ENCODE measurements at regions not wholly inside any gene's neighbourhood (a gene's known extent, or its start where the extent isn't known, plus 50 kb on each side); places are given as distances from the start of the nearest gene placed in this dataset.

- no peak for DNase-seq (ENCODE audit: low spot score)
Measured at GRCh38 chr5:39800042-39800601, 375.3 kb upstream of the DAB2 start.

- DNase-seq (ENCODE audit: low spot score), result no peak
Measured at GRCh38 chr5:39799242-39799641, 374.5 kb upstream of the DAB2 start.

- DNase-seq (ENCODE audit: low spot score), result peak; percentile 32
Measured at GRCh38 chr5:39794513-39795210, 369.9 kb upstream of the DAB2 start.

- no peak for DNase-seq (ENCODE audit: low spot score)
Measured at GRCh38 chr5:39785410-39785809, 360.6 kb upstream of the DAB2 start.

- DNase-seq (ENCODE audit: low spot score), result peak; percentile 12
Measured at GRCh38 chr5:39783756-39784421, 359.1 kb upstream of the DAB2 start.

- peak; percentile 10 for DNase-seq (ENCODE audit: low spot score)
Measured at GRCh38 chr5:39780347-39780746, 355.6 kb upstream of the DAB2 start.

GRCh38 chr5:39779831-39780230, 355.1 kb upstream of the DAB2 start:
- no peak for DNase-seq (ENCODE audit: low spot score)

GRCh38 chr5:39775797-39776365, 351.1 kb upstream of the DAB2 start:
- DNase-seq (ENCODE audit: low spot score), result no peak

GRCh38 chr5:39775086-39775796, 350.5 kb upstream of the DAB2 start:
- peak; percentile 82 for DNase-seq (ENCODE audit: low spot score)

- no peak for DNase-seq (ENCODE audit: low spot score)
Measured at GRCh38 chr5:39774605-39775004, 349.8 kb upstream of the DAB2 start.

- DNase-seq (ENCODE audit: low spot score), result no peak
Measured at GRCh38 chr5:39772307-39772706, 347.5 kb upstream of the DAB2 start.

GRCh38 chr5:39767916-39768315, 343.1 kb upstream of the DAB2 start:
- no peak for DNase-seq (ENCODE audit: low spot score)

- peak; percentile 40 for DNase-seq (ENCODE audit: low spot score)
Measured at GRCh38 chr5:39765366-39765765, 340.6 kb upstream of the DAB2 start.

GRCh38 chr5:39762761-39763160, 338.0 kb upstream of the DAB2 start:
- no peak for DNase-seq (ENCODE audit: low spot score)

GRCh38 chr5:39761199-39761950, 336.6 kb upstream of the DAB2 start:
- DNase-seq (ENCODE audit: low spot score), result no peak

- DNase-seq (ENCODE audit: low spot score), result peak; percentile 79
Measured at GRCh38 chr5:39760385-39761198, 335.8 kb upstream of the DAB2 start.

- DNase-seq (ENCODE audit: low spot score), result no peak
Measured at GRCh38 chr5:39759701-39760100, 334.9 kb upstream of the DAB2 start.

GRCh38 chr5:39758426-39758825, 333.6 kb upstream of the DAB2 start:
- no peak for DNase-seq (ENCODE audit: low spot score)

- no peak for DNase-seq (ENCODE audit: low spot score)
Measured at GRCh38 chr5:39757131-39757530, 332.4 kb upstream of the DAB2 start.

- DNase-seq (ENCODE audit: low spot score), result peak; percentile 72
Measured at GRCh38 chr5:39755986-39756385, 331.2 kb upstream of the DAB2 start.

GRCh38 chr5:39755452-39755851, 330.7 kb upstream of the DAB2 start:
- DNase-seq (ENCODE audit: low spot score), result no peak

Data from AG08395 (cell line).